ENCODE measurements at regions not wholly inside any gene's neighbourhood (a gene's known extent, or its start where the extent isn't known, plus 50 kb on each side); places are given as distances from the start of the nearest gene placed in this dataset.
A peak's percentile ranks its signal among the peaks of the same experiment; 100 is the strongest.

DNA sequence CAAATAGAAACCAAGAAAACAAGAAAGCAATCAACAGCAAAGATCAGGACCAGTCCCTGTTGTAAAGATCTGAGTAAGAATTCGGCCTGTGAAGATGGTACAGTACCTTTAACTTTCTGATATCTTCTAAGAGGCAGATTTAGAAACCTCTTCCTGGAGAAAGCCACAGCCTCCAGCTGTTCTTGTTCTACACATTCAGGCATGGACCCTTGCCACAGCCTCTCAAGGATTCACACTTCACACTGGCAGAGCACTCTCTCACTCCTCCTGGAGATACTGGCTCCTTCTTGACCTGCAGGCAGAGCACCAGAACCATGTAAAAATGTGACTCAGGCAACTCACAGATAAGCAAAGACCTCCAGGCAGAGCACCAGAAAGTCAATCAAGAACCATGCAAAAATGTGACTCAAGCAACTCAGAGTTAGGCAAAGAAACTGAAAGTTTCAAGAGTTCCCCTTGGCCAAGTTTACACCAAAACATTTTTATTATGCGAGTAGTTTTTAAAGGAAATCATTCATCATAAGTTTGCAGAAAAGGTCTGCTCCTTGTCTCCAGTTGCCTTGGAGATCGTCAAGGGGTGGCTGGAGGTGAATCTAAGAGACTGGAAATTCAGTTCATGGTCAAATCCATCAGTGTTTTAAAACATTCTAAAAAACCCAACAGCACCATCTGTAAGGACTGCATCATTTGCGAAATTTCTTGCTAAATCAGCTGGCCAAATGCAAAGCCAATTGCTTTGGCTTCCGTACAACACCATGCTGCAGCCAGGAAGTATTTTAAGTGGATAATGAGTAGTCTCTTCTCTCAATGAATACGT lies 119.3 kb upstream of the MDM1 start:
- DNase-seq (ENCODE audit: low read depth), result peak; percentile 90

- DNase-seq (ENCODE audit: low read depth), result no peak
Observed at GRCh38 chr12:68452078-68452715, 120.0 kb upstream of the MDM1 start.

DNA sequence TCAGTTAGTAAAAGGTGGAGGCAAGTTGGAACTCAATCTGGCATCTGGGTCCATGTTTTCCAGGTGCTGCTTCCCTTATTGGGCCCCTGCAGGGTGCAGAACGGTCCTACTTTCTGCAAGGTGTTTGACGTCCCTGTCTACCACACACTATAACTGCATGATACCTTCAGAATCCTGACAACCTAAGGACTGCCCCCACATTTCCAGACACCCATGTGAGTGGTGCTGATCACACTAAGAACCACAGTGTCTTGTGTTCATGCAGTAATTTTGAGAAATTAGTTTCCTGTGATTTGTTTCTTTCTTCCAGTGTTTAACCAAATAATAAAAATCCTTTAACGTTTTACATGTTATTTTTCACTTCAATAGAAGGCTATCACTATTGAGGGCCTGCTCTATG lies 121.1 kb upstream of the MDM1 start:
- no peak for DNase-seq (ENCODE audit: low read depth)

DNA sequence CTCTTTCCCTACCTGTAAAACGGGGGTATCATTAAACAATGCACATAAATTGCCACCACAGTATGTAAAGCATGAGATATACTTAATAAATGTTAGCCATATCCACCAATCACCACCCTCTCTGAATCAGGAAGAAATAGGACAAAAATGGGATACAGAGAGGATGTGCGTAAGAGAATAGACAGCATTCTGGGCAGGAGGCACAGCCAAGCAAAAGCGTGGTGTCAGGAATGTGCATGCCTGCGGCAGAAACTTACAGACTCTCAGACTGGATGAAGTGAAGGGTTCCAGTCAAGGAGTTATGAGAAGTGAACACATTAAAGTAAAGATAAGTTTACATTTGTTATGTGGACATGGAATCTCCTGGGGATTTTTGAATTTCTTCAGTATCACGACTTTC lies 121.7 kb upstream of the MDM1 start:
- no peak for DNase-seq (ENCODE audit: low read depth)

GRCh38 chr12:68454892-68455291 lies 122.7 kb upstream of the MDM1 start:
- no peak for DNase-seq (ENCODE audit: low read depth)

DNA sequence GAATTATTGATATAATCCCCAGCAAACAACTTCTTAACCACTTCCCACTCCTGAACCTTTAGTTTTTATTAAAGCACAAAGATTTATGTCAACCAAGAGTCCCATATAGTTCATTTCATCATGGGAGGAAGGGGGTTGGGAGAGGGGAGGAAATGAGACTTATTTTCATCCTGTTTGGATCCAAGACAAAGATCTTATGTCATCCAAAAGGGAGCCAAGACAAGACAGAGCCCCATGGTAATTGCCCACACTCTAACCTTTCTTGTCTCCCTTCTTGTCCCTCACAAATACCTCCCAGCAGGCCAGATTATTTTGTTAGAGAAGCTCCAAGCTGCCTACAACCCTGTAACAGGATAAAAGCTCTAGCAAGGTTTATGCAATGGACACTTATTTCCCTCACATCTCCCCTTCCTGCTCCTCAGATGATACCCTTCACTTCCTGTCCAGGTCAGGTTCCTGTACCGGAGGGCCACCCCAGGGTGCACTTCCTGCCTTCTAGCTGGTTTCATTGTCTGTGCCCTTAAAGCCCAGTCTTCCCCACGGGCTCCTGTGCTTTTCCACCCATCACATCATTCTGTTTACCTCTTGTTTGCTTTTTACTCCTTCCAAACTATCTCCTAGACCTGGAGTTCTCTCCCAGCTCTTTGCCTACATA lies 123.7 kb upstream of the MDM1 start:
- DNase-seq (ENCODE audit: low read depth), result no peak

DNA sequence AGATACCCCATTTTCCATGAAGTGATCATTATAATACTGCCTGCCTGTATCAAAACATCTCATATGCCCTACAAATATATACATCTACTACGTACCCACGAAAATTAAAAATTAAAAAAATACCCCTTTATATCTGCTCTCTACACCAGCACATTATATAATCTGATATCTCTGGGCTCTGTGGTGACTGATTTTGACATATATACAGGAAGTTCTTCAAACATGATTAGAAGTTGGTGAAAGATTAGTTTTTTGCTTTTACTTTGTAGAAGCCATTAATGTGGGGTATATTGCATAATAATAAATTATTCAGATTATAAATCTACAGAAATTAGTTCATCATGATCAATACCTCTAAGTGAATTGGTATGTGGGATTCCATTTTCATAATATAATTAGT lies 126.7 kb upstream of the MDM1 start:
- DNase-seq (ENCODE audit: low read depth), result no peak

DNA sequence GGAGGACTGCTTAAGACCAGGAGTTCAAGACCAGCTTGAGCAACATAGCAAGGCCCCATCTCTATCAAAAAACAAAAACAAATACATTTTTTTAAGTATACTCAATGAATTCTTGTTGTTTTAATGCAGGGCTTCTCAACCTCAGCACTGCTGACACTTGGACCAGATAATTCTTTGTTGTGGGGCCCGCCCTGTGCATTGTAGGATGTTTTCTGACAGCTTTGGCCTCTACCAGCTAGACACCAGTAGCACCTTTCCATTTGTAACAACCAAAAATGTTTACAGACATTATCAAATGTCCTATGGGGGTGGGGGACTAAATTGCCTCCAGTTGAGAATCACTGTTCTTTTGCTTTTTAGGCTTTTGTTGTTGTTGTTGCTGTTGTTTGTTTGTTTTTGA lies 128.1 kb upstream of the MDM1 start:
- DNase-seq (ENCODE audit: low read depth), result no peak

DNA sequence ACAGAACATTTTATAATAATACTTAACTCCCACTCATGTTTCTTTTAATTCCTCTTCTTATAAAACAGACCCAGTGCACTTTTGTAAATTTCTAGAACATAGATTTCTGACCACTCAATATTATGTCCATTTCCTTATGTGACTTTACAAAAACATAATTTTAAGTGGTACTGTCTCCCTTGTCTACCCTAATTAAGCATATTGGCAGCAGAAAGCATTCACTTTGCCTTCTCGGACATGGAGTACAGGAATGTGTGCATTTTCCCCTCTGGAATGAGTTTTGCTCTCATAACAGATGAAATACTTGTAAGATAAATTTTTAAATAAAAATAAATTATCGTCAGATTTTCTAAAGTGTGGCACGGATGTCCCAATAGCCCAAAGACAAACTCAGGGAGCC lies 129.5 kb upstream of the MDM1 start:
- no peak for DNase-seq (ENCODE audit: low read depth)

DNA sequence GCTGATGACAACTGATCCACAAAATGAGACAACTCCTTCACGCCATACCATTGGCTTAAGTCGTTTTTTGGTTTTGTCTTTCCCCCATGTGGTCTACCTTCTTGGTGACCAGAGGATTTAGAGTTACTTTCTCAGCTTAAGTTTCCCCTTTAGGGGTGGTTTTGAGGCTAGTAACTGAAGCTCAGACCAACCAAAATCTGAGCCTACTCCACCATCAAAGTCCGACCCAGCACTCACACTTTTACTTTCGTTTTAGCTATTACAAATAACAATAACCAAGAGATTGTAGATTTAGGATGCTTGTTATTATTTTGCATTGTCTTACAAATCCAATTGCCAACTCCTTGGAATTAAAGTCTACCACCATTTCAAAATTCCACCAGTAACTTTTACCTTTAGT lies 130.6 kb upstream of the MDM1 start:
- DNase-seq (ENCODE audit: low read depth), result no peak

GRCh38 chr12:68465227-68465626 lies 133.1 kb upstream of the MDM1 start:
- no peak for DNase-seq (ENCODE audit: low read depth)

DNA sequence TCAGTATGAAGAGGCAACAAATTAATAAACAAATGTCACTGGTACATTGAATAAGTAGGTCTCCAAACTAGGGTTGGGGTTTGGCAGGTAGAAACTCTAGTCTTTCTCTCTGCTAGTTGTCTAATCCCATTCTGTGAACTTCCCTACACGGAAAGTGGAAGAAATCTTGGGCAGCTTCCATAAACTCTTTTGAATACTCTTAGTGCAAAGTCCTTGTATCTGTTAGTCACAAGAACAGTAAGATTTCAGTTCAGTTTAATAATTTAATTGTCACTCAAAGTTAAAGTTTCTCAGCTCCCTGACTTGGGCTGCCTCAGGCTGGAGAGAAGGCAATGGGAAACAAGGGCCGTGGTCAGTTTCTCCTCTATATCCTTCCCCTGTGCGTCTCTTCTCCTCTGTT lies 135.4 kb upstream of the MDM1 start:
- no peak for DNase-seq (ENCODE audit: low read depth)

DNA sequence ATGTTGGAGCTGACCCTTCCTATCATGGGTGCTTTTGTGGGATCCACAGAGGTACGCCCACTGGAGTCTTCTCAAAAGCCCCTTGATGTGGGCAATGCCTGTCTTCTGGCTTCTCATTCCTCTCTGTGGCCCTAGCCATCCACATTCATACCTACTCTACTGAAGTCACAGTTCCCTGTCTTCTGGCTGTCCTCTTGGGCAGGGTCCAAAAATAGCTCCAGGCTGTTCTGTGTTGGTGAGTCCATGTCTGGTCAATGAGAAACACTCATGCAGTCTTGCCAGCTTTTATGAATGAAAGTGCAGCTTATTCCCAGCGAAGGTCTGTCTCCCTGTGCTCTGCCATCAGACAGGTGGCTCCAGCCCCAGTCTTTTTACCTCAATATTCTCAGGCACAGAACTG lies 135.9 kb upstream of the MDM1 start:
- DNase-seq (ENCODE audit: low read depth), result no peak

GRCh38 chr12:68469113-68469512 lies 137.0 kb upstream of the MDM1 start:
- peak; percentile 13 for DNase-seq (ENCODE audit: low read depth)

GRCh38 chr12:68470664-68471328 lies 138.6 kb upstream of the MDM1 start:
- DNase-seq (ENCODE audit: low read depth), result no peak

DNA sequence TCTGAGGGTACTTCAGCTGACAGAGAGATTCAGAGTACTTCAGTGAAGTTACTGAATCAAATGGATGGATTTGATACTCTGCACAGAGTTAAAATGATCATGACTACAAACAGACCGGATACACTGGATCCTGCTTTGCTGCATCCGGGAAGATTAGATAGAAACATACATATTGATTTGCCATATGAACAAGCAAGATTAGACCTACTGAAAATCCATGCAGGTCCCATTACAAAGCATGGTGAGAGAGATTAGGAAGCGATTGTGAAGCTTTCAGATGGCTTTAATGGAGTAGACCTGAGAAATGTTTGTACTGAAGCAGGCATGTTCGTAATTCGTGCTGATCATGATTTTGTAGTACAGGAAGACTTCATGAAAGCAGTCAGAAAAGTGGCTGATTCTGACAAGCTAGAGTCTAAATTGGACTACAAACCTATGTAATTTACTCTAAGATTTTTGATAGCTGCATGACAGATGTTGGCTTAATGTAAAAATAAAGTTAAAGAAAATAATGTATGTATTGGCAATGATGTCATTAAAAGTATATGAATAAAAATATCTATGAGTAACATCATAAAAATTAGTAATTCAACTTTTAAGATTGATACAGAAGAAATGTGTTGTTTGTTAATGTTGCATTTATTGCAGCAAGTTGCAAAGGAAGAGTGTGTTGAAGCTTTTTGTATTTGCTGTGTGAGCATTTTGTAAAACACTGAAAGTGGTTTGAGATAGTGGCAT lies 136.1 kb upstream of the RAP1B start:
- DNase-seq (ENCODE audit: low read depth), result no peak

- DNase-seq (ENCODE audit: low read depth), result no peak
Observed at GRCh38 chr12:68476794-68477193, 133.9 kb upstream of the RAP1B start.

DNA sequence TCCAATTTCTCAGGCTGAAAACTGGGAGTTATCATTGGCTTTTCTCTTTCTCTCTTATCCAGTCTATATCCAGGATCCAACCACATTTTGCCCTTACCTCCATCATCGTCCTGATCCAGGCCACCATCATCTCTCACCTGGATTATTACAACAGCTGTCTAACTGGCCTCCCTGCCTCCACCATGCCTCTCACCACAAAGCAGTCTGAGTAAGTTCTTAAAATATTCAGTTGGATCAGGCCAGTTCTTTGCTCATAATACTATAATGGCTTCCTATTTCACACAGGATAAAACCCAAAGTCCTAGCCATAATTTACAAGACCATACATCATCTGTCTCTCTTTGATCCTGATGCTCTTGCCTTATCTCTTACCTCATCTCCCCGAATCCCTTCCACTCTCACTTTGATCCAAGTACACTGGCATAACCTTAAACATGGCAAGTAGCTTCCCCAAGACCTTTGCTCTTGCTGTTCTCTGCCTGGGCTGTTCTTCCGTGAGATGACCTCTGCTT lies 133.4 kb upstream of the RAP1B start:
- no peak for DNase-seq (ENCODE audit: low read depth)

DNA sequence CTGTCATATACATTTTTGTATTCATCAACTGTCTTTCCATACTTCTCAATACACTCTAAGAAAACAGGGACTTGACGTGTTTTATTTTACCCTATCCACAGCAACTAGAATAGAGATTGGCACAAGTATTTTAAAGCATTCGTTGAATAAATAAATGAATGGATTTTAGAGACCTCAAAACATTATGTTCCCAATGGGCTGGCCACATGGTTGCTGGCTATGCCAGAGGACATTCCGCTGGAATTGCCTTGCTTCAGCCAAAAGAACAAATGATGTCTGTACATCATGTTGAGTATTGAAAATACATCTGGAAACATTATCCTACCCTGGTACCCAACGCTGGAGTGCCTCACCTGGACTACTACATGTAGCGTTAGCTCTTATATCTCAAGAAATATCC lies 132.8 kb upstream of the RAP1B start:
- peak; percentile 46 for DNase-seq (ENCODE audit: low read depth)

GRCh38 chr12:68478516-68479260 lies 132.0 kb upstream of the RAP1B start:
- DNase-seq (ENCODE audit: low read depth), result no peak

GRCh38 chr12:68479261-68479895 lies 131.3 kb upstream of the RAP1B start:
- peak; percentile 96 for DNase-seq (ENCODE audit: low read depth)
